ENCODE measurements at regions not wholly inside any gene's neighbourhood (a gene's known extent, or its start where the extent isn't known, plus 50 kb on each side); places are given as distances from the start of the nearest gene placed in this dataset.

DNA sequence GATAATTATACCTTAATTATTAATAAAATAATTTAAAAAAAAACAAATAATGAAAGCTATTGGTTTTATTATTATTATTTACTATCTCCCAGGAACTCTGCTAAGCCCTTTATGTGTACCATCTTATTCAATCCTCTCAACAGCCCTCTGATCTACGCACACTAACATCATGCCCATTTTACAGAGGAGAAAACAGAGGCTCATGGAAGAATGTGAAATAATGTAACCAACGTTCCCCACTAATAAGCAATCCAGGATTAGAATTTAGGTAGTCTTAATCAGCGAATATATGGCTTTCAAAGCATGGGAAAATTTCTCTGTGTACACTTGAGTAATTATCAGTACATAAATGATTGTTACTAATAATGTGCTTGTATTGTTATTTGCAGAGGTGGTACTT is 89.0 kb downstream of the MAFB start:
- TF ChIP-seq EP300 (IDR thresholded peaks at IDR 0.05): no peak
- TF ChIP-seq, protein P1, sequence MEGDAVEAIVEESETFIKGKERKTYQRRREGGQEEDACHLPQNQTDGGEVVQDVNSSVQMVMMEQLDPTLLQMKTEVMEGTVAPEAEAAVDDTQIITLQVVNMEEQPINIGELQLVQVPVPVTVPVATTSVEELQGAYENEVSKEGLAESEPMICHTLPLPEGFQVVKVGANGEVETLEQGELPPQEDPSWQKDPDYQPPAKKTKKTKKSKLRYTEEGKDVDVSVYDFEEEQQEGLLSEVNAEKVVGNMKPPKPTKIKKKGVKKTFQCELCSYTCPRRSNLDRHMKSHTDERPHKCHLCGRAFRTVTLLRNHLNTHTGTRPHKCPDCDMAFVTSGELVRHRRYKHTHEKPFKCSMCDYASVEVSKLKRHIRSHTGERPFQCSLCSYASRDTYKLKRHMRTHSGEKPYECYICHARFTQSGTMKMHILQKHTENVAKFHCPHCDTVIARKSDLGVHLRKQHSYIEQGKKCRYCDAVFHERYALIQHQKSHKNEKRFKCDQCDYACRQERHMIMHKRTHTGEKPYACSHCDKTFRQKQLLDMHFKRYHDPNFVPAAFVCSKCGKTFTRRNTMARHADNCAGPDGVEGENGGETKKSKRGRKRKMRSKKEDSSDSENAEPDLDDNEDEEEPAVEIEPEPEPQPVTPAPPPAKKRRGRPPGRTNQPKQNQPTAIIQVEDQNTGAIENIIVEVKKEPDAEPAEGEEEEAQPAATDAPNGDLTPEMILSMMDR (IDR thresholded peaks at IDR 0.05): no peak

All from sigmoid colon (tissue), 4 donors.